GM12874 (cell line): ENCODE measurements at regions not wholly inside any gene's neighbourhood (a gene's known extent, or its start where the extent isn't known, plus 50 kb on each side); places are given as distances from the start of the nearest gene placed in this dataset.

Source experiments
- TF ChIP-seq, protein P1 (sequence below): IDR thresholded peaks from 2 replicates; pipeline ENCODE4 v1.5.1; 2011; ENCODE audit warnings: low read depth, mild to moderate bottlenecking, control low read depth, low read length, moderate library complexity; ENCODE audit not compliant: insufficient read depth

DNA sequence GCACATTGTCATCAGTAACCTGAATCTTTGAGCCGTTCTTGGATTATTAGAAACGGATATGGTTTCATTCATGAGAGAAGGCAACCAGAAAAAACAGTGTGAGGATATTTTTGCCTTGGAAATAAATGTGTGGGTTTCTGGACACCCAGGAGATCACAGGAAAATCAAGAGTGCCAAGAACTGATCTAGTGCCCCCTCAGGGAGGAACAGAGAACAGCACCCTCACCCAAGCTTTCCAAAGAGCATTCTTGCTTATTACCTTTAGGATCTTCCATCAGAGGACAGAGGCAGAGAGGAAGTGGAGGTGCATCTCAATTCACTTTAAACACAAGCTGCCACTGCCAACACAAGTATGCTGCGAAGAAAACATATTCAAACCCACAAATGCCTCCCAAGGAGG lies 851.5 kb upstream of the COBL start:
- TF ChIP-seq, protein P1, sequence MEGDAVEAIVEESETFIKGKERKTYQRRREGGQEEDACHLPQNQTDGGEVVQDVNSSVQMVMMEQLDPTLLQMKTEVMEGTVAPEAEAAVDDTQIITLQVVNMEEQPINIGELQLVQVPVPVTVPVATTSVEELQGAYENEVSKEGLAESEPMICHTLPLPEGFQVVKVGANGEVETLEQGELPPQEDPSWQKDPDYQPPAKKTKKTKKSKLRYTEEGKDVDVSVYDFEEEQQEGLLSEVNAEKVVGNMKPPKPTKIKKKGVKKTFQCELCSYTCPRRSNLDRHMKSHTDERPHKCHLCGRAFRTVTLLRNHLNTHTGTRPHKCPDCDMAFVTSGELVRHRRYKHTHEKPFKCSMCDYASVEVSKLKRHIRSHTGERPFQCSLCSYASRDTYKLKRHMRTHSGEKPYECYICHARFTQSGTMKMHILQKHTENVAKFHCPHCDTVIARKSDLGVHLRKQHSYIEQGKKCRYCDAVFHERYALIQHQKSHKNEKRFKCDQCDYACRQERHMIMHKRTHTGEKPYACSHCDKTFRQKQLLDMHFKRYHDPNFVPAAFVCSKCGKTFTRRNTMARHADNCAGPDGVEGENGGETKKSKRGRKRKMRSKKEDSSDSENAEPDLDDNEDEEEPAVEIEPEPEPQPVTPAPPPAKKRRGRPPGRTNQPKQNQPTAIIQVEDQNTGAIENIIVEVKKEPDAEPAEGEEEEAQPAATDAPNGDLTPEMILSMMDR: no peak

DNA sequence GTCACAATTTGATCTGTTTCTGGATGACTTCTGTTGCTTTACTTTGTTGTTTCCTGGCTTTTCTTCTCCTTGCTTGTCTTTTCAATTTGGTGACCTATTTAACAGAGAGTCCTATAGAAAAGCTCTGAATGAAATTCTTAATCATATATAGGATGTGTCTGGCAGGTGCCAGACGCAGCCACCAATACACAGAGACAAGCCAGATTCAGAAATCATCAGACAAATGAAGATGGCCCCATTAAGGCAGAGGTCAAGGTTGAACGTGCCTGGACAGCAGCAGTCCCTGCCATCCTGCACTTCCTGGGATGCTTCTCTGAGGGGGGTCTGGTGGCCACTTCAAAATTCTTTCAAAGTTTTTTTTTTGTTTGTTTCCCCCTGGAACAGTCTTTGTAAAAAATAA lies 846.7 kb upstream of the COBL start:
- TF ChIP-seq, protein P1: no peak

DNA sequence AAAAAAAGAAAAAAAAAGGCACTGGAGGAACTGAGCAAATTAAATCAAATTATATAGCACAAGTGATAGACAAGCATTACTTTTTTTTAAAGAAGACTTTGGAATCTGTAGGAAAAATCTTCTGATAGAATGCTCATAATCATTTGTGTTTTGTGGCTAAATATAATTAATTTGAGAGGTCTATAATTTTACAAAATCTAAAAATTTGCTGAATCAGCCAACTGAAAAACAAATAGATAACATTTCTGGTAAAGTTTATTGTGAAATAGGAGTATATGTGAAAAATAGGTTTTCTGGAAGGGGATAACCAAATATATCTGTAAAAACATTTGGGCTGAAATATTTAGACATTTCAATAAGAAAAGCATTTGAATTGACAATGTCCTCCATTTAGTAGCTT lies 844.9 kb upstream of the COBL start:
- TF ChIP-seq, protein P1: no peak

DNA sequence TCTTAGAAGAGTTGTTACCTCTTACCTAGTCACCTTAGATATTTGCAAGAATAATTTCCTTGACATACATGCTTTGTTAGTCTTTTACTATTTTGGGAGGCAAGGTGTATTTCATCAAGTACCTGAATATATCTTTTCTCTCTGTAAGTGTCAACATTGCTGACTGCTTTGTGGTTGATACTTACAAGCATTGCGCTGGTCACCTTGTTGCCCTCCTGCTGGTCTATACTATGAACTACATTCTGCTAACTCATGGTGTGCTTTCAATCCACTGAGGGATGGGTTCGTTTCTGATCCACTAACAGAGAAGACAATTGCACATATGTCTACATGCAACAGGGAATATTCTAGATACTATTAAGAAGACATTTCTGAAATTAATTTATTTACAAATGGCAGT lies 837.8 kb upstream of the COBL start:
- TF ChIP-seq, protein P1: no peak

DNA sequence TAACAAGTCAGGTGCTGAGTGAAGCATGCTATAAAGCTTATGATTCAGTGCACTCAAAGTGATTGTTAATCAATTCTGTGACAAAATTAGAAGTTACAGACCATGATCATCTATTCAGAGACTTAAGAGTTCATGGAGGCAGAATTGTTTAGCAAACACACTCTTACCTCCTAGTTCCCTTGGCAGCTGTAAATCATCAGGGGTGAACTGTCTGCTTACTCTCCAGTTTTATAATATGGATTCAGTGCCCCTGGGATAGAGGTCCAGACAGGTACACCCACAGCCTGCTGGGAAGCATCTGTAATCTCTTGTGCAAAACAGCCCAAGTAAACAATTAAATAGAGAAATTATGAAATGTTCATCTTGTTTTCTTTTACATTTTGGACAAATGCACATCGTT lies 835.0 kb upstream of the COBL start:
- TF ChIP-seq, protein P1: no peak

DNA sequence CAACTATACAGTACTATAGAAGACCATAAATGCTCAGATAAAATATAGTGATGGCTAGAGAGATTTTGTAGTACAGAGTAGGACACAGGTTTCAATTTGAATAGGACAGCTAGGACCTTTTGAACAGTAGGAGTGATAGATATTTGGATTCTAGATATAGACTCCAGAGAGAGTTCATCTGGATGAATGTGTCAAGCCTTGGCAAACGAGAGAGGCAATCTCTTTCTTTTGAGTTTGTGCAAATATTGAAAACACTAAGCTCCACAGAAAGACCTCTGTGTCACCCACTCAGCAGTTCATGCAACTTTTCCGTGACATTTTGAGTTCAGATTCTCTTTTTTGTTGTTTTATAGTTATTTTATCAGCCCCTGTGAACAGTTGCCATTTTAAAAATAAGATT lies 834.3 kb upstream of the COBL start:
- TF ChIP-seq, protein P1: no peak

DNA sequence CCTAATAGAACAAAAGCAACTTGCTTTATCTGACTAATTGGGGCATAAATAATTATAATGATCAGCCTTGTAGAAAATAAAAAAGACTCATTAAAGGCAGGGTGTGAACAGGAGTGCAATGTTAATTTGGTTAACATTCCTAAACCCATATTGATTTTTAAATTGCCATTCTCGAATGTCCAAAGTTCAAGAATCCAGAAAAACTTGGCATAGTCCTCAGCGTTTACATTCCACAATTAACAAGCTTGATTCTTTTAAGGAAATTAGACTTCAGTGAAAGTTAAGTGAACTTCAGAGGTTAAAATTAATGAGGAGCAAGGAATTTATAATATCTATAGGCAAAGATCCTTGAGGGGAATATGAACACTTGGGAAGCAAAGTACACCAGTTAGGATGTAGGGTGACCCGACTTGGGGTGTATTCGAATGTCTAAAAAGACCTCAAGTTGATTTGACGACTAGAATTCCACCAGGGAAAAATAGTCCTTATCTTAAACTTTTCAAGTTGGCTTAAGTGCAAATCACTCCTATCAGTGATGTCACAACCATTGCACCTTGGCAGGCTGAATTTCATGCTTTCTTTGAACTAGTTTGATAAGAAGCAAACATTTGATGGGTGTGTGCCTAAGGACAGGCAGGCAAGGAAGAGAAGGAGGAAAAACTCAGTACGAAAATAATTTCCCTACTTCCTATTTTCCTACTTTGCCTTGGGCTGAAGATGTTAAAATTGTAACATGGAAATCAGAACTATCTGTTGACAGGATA lies 830.4 kb upstream of the COBL start:
- TF ChIP-seq, protein P1: no peak
